ENCODE measurements at regions not wholly inside any gene's neighbourhood (a gene's known extent, or its start where the extent isn't known, plus 50 kb on each side); places are given as distances from the start of the nearest gene placed in this dataset.

GRCh38 chr2:207449642-207450165 is 80.1 kb upstream of the CREB1 start:
- TF ChIP-seq CTCF (IDR thresholded peaks at IDR 0.05) (no peak), POLR2A (IDR thresholded peaks at IDR 0.05) (no peak)

Data from lower leg skin (tissue), 3 donors.